Kidney (tissue), 13 donors: ENCODE measurements at regions not wholly inside any gene's neighbourhood (a gene's known extent, or its start where the extent isn't known, plus 50 kb on each side); places are given as distances from the start of the nearest gene placed in this dataset.
A peak's percentile ranks its signal among the peaks of the same experiment; 100 is the strongest.

Experiments used
- DNase-seq, 5 donors: peaks; one replicate each; pipeline ENCODE4 v3.0.0-alpha.2; 2013 to 2020
- FAIRE-seq: peaks from 2 replicates; lab custom pipeline; 2012; peaks lifted over from hg19 to GRCh38; lab: Jason Lieb, UNC
- H3K27ac ChIP-seq, 2 donors: one replicate each; pipeline ENCODE4 v1.7.0; 2013; ENCODE audit warnings: low read depth in 2 of 2, low read length in 2 of 2, inconsistent platforms in 1 of 2
- H3K27me3 ChIP-seq: one replicate; pipeline ENCODE4 v1.7.1; 2013; ENCODE audit warnings: low read length, inconsistent platforms; ENCODE audit not compliant: control insufficient read depth, insufficient read depth
- H3K36me3 ChIP-seq, 3 donors: one replicate each; pipeline versions ENCODE4 v1.7.0 to v1.7.1; 2013; ENCODE audit warnings: low read length in 3 of 3, control low read depth in 1 of 3, inconsistent platforms in 1 of 3; ENCODE audit not compliant: insufficient read depth in 3 of 3, control insufficient read depth in 2 of 3
- H3K4me1 ChIP-seq, 3 donors: one replicate each; pipeline versions ENCODE4 v1.7.0 to v1.7.1; 2013; ENCODE audit warnings: low read length in 3 of 3, inconsistent platforms in 1 of 3, low read depth in 1 of 3; ENCODE audit not compliant: control insufficient read depth in 2 of 3, insufficient read depth in 2 of 3
- H3K4me3 ChIP-seq, 3 donors: one replicate each; pipeline versions ENCODE4 v1.7.0 to v1.8.1; 2013; ENCODE audit warnings: low read length in 3 of 3, control low read depth in 1 of 3, inconsistent platforms in 1 of 3
- H3K9ac ChIP-seq, 3 donors: one replicate each; pipeline versions ENCODE4 v1.7.0 to v1.7.1; 2013; ENCODE audit warnings: low read length in 3 of 3, control low read depth in 1 of 3, inconsistent platforms in 1 of 3
- H3K9me3 ChIP-seq, 3 donors: one replicate each; pipeline versions ENCODE4 v1.7.0 to v1.7.1; 2013; ENCODE audit warnings: low read length in 3 of 3, control low read depth in 1 of 3, inconsistent platforms in 1 of 3; ENCODE audit not compliant: control insufficient read depth in 2 of 3, insufficient read depth in 1 of 3
- CTCF ChIP-seq: IDR thresholded peaks from 3 replicates; pipeline ENCODE4 v1.5.1; 2012; ENCODE audit warnings: mild to moderate bottlenecking, moderate library complexity, borderline replicate concordance; ENCODE audit not compliant: insufficient read depth; ENCODE audit errors: extremely low read depth
- intact Hi-C: fragments of 100-400 bp; cut with DNase I; formaldehyde crosslinking; loops from one replicate; pipeline ENCODE4 v1.11.1; 2022
- donor health status: control.
- donor health status: control.
- donor health status: control.
- donor health status: control.
- donor health status: control.
- donor health status: DM: yes; HTN: yes; CAD: no.
- donor health status: Normal renal cell carcinoma (clear cell type).

- Histone ChIP-seq H3K9me3 (no peaks in the 10 kb centered on the region), H3K36me3 (no peaks in the 10 kb centered on the region), H3K4me1 (no peaks in the 10 kb centered on the region), H3K27me3 (no peaks in the 10 kb centered on the region), H3K4me3 (no peak overlapping the region), H3K9ac (no peak overlapping the region), H3K27ac (no peak overlapping the region)
- no peak for DNase-seq
- FAIRE-seq: no peak
- no peak for TF ChIP-seq CTCF
- intact Hi-C loops: no loop called here
Measured at GRCh38 chr5:153903321-153903720, 135.4 kb downstream of the FAM114A2 start.

- FAIRE-seq: no peak
- intact Hi-C loops: no loop called here
- H3K4me3 ChIP-seq: no peak overlapping the region
- no peaks in the 10 kb centered on the region for H3K27me3 ChIP-seq
- H3K9me3 ChIP-seq: no peaks in the 10 kb centered on the region
- no peak overlapping the region for H3K27ac ChIP-seq
- no peaks in the 10 kb centered on the region for H3K4me1 ChIP-seq
- TF ChIP-seq CTCF: no peak
- no peak for DNase-seq
- H3K36me3 ChIP-seq: no peaks in the 10 kb centered on the region
- no peak overlapping the region for H3K9ac ChIP-seq
Measured at GRCh38 chr5:153902016-153902415, 136.7 kb downstream of the FAM114A2 start.

- H3K4me3 ChIP-seq: no peak overlapping the region
- FAIRE-seq (no peak), DNase-seq (no peak)
- no peaks in the 10 kb centered on the region for H3K36me3 ChIP-seq
- H3K27ac ChIP-seq: no peak overlapping the region
- H3K4me1 ChIP-seq: no peaks in the 10 kb centered on the region
- no peak overlapping the region for H3K9ac ChIP-seq
- TF ChIP-seq CTCF: no peak
- H3K9me3 ChIP-seq: no peaks in the 10 kb centered on the region
- intact Hi-C loops: no loop called here
- no peaks in the 10 kb centered on the region for H3K27me3 ChIP-seq
Measured at GRCh38 chr5:153901449-153901848, 137.3 kb downstream of the FAM114A2 start.

GRCh38 chr5:153900703-153901395, 137.9 kb downstream of the FAM114A2 start:
- FAIRE-seq (peak; percentile 54), DNase-seq (no peak)
- no peaks in the 10 kb centered on the region for H3K36me3 ChIP-seq
- no peak overlapping the region for H3K9ac ChIP-seq
- no peaks in the 10 kb centered on the region for H3K9me3 ChIP-seq
- intact Hi-C loops: no loop called here
- H3K27me3 ChIP-seq: no peaks in the 10 kb centered on the region
- no peaks in the 10 kb centered on the region for H3K4me1 ChIP-seq
- no peak overlapping the region for H3K27ac ChIP-seq
- no peak for TF ChIP-seq CTCF
- H3K4me3 ChIP-seq: no peak overlapping the region
